Aorta (tissue), 5 donors: ENCODE measurements at regions not wholly inside any gene's neighbourhood (a gene's known extent, or its start where the extent isn't known, plus 50 kb on each side); places are given as distances from the start of the nearest gene placed in this dataset.
"Not testable (repeated sequence)": the region's sequence is repeated elsewhere in the genome, so short reads cannot be mapped to it uniquely, and the experiment has no call there.

Experiments used
- ATAC-seq: fragments of 200-7000 bp; cut with Tn5 transposase; one replicate; pipeline ENCODE4 v1.9.1; 2022; ENCODE audit warnings: moderate library complexity; ENCODE audit not compliant: low FRiP score
- DNase-seq, 2 donors: peaks; one replicate each; pipeline ENCODE4 v3.0.0-alpha.2; 2020
- H3K27ac ChIP-seq, 2 donors: one replicate each; pipeline ENCODE4 v1.5.1; 2013; ENCODE audit warnings: low read length in 2 of 2, mild to moderate bottlenecking in 2 of 2, moderate library complexity in 2 of 2, control low read depth in 1 of 2, inconsistent platforms in 1 of 2, low read depth in 1 of 2
- H3K27me3 ChIP-seq, 2 donors: one replicate each; pipeline ENCODE4 v1.6.1; 2013; ENCODE audit warnings: control low read depth in 1 of 2, low read length in 1 of 2, mild to moderate bottlenecking in 1 of 2, moderate library complexity in 1 of 2; ENCODE audit not compliant: insufficient read depth in 2 of 2, control insufficient read depth in 1 of 2
- H3K36me3 ChIP-seq, 2 donors: one replicate each; pipeline ENCODE4 v1.6.1; 2013; ENCODE audit warnings: control low read depth in 1 of 2, low read length in 1 of 2, mild to moderate bottlenecking in 1 of 2; ENCODE audit not compliant: insufficient read depth in 2 of 2, control insufficient read depth in 1 of 2
- H3K4me1 ChIP-seq, 2 donors: one replicate each; pipeline ENCODE4 v1.6.1; 2013; ENCODE audit warnings: low read length in 2 of 2, control low read depth in 1 of 2, mild to moderate bottlenecking in 1 of 2, moderate library complexity in 1 of 2; ENCODE audit not compliant: insufficient read depth in 2 of 2, control insufficient read depth in 1 of 2
- H3K4me3 ChIP-seq, 2 donors: one replicate each; pipeline ENCODE4 v1.5.1; 2013; ENCODE audit warnings: low read length in 2 of 2, control low read depth in 1 of 2, mild to moderate bottlenecking in 1 of 2
- H3K9me3 ChIP-seq: one replicate; pipeline ENCODE4 v1.6.1; 2013; ENCODE audit warnings: mild to moderate bottlenecking, low read length; ENCODE audit not compliant: control insufficient read depth
- WGBS, 2 donors: extraction: QIAGEN DNeasy Blood & Tissue Kit; methylation state at CpG; one replicate each; pipeline ENCODE4 v1.1.7; 2013; 5-methylcytosine and 5-hydroxymethylcytosine counted together
- intact Hi-C, 2 donors: fragments of 100-400 bp; cut with DNase I; formaldehyde crosslinking; loops; one replicate each; pipeline versions ENCODE4 v1.14.2 to v1.15.0; 2022
- donor health status: healthy with polysubstance abuse.
- donor health status: Bipolar disorder and iron deficiency.
- donor health status: DM: no; HTN: no; CAD: no.
- donor health status: DM: no; HTN: no; CAD: no.
- donor health status: DM: yes; HTN: yes; CAD: no.

DNA sequence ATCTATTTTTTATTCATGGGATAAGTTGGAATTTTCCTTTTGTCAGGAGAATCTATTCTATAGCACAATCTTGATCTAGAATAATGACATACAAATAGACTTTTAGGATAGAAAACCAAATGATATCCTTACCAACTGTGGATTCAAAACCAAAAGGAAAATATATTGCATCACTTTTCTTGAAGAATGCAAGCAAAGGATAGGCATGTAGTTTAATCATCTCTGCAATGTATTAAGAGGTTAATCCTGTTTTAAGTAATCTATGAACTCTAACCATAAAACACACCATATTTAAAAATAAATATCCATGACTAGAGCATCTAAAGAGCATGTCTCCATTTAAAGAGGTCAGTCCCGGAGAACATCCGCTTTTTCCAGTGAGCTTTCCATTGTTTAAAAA lies 106.7 kb upstream of the CNKSR3 start:
- no peaks in the 10 kb centered on the region for H3K27me3 ChIP-seq
- H3K36me3 ChIP-seq: no peaks in the 10 kb centered on the region
- intact Hi-C loops: no loop called here
- H3K4me3 ChIP-seq: no peak overlapping the region
- H3K27ac ChIP-seq: no peak overlapping the region
- no peaks in the 10 kb centered on the region for H3K4me1 ChIP-seq
- H3K9me3 ChIP-seq: no peaks in the 10 kb centered on the region
- ATAC-seq (no peak), DNase-seq (no peak)
- WGBS, 2 donors: 98 to 99% methylated on average over 2 of the region's 2 CpGs

DNA sequence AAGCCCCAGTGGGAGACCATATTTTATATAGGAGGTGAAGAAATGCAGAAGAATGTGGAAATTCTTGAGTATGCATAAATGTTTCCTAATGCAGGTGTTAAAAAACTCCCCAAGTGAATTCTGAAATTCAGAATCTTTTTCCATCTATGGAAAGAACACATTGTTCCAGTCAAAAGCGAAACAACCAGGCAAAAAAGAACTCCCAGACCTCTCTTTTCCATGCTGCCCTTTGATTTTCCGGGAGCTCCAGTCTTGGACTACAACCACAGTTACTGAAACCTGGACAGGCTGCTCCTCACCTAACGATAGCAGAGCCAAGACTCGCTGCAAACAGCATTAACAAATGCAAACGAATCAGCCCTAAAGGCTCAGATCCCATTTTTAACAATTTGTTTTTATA lies 108.7 kb upstream of the CNKSR3 start:
- H3K27ac ChIP-seq: no peak overlapping the region

DNA sequence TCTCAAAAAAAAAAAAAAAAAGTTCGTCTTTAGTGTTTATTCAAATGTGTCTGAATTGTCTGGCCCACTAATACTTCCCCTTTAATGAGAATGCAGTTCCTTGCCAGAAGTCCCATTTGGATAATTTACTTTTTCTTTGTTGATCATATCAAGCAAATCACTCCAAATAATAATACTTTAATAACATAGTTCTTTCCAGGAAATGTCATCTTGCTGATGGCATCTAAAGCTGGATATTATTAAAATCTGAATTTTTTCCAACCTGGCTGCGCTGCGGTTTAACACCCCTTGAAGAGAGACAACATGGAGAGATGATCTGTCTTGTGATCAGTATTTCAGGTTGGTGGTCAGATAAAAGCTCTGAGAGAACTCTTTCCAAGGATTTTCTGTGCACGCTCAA lies 111.2 kb upstream of the CNKSR3 start:
- Histone ChIP-seq H3K27me3 (no peaks in the 10 kb centered on the region), H3K4me1 (no peaks in the 10 kb centered on the region), H3K9me3 (no peaks in the 10 kb centered on the region), H3K36me3 (no peaks in the 10 kb centered on the region), H3K4me3 (no peak overlapping the region), H3K27ac (no peak overlapping the region)
- intact Hi-C loops: no loop called here
- ATAC-seq (no peak), DNase-seq (no peak)
- 84 to 85% methylated on average over 4 of the region's 4 CpGs for WGBS, 2 donors

More for the DNA sequence above, 108.7 kb upstream of the CNKSR3 start:
- no peak overlapping the region for H3K4me3 ChIP-seq
- H3K9me3 ChIP-seq: no peaks in the 10 kb centered on the region
- H3K36me3 ChIP-seq: no peaks in the 10 kb centered on the region
- ATAC-seq (no peak), DNase-seq (no peak)
- WGBS, 2 donors: 80 to 89% methylated on average over 5 of the region's 5 CpGs
- H3K4me1 ChIP-seq: no peaks in the 10 kb centered on the region
- intact Hi-C loops: no loop called here
- no peaks in the 10 kb centered on the region for H3K27me3 ChIP-seq

DNA sequence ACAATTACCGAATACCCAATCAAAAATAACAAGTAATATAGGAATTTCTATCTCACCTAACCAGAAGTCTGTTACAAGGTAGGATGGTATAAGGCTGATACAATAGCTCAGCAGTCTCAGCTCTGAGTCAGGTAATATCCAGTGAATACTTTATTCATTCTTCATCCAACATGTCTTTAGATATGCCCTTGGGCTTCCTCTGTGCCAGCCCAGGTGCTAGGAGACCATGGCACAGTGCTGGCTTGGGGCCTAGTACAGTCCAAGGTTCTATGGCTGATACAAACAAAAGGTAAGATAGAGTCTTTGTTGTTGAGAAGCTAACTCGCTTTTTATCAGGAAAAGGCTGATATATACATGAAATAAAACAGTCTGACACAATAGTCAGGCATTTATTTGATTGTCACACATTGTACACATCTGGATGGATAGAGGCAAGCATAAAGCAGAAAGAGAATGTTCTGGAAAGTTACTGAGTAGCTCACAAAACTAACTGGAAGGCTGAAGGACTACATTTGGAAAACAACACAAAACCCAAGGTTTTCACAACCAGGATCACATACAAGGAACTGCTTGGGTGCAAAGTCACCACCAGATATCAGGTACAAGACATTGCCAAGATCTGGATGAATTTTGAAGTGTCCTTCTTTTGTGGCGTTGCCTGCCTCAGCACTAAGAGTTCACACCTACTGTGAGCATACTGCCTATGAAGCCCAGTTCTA lies 110.4 kb upstream of the SCAF8 start:
- ATAC-seq: no peak
- intact Hi-C loops: no loop called here
- no peak overlapping the region for H3K4me3 ChIP-seq
- H3K4me1 ChIP-seq: no peaks in the 10 kb centered on the region
- no peaks in the 10 kb centered on the region for H3K36me3 ChIP-seq
- H3K27me3 ChIP-seq: no peaks in the 10 kb centered on the region
- no peak overlapping the region for H3K27ac ChIP-seq
- no peak for DNase-seq
- no peaks in the 10 kb centered on the region for H3K9me3 ChIP-seq
- 95 to 96% methylated on average over 3 of the region's 3 CpGs for WGBS, 2 donors

DNA sequence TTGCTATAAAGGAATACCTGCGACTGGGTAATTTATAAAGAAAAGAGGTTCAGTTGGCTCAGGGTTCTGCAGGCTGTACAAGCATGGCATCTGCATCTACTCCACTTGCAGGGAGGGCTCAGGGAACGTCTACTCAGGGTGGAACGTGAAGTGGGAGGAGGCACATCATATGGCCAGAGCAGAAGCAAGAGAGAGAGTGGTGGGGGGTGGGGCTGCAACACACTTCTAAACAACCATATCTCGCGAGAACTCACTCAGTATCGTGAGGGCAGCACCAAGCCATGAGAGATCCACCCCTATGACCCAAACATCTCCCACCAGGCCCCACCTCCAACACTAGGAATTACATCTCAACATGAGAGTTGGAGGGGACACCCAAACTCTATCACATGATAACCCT lies 109.8 kb upstream of the SCAF8 start:
- no peak for DNase-seq
- ATAC-seq: no peak
- H3K9me3 ChIP-seq: no peaks in the 10 kb centered on the region
- no peak overlapping the region for H3K27ac ChIP-seq
- intact Hi-C loops: no loop called here
- H3K4me3 ChIP-seq: no peak overlapping the region
- no peaks in the 10 kb centered on the region for H3K4me1 ChIP-seq
- H3K27me3 ChIP-seq: no peaks in the 10 kb centered on the region
- H3K36me3 ChIP-seq: no peaks in the 10 kb centered on the region
- 90 to 94% methylated on average over 6 of the region's 6 CpGs for WGBS, 2 donors

DNA sequence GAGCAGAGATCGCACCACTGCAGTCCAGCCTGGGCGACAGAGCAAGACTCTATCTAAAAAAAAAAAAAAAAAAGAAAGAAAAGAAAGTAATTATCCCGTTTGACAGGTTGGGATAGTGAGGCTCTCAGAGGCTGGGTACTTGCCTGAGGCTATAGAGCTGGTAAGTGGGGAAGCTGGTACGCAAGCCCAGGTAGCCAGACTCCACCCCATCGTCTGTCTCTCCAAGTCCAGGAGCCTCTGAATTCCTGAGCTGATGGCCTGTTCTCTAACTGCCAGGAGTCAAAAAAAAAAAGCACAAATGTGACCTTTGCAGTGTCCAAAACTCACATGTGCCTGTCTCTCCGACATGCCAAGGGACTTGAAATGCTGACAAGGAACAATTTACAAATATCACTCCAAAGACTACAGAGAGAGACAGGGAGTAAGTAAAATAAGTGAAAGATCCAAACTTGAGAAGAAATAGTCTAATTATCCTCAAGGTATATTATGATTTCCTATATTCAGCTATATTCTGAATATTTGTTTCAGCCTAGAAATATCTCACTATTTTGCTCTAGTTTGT lies 109.1 kb upstream of the SCAF8 start:
- WGBS, 2 donors: 41 to 54% methylated on average over 6 of the region's 6 CpGs
- intact Hi-C loops: no loop called here
- ATAC-seq: no peak
- Histone ChIP-seq H3K4me3 (no peak overlapping the region), H3K9me3 (no peaks in the 10 kb centered on the region), H3K27ac (no peak overlapping the region), H3K4me1 (no peaks in the 10 kb centered on the region), H3K36me3 (no peaks in the 10 kb centered on the region), H3K27me3 (no peaks in the 10 kb centered on the region)
- DNase-seq: no peak

DNA sequence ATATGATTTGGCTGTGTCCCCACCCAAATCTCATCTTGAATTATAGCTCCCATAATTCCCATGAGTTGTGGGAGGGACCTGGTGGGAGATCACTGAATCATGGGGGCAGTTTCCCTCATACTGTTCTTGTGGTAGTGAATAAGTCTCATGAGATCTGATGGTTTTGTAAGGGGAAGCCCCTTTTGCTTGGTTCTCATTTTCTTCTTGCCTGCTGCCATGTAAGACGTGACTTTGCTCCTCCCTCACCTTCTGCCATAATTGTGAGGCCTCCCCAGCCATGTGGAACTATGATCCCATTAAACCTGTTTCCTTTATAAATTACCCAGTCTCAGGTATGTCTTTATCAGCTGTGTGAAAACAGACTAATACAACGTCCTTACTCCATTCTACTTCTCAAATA lies 108.5 kb upstream of the SCAF8 start:
- H3K4me3 ChIP-seq, H3K27ac ChIP-seq, ATAC-seq, H3K9me3 ChIP-seq, DNase-seq, intact Hi-C loops, H3K4me1 ChIP-seq, H3K27me3 ChIP-seq, H3K36me3 ChIP-seq: not testable (repeated sequence)
- 85 to 87% methylated on average over 2 of the region's 2 CpGs for WGBS, 2 donors

DNA sequence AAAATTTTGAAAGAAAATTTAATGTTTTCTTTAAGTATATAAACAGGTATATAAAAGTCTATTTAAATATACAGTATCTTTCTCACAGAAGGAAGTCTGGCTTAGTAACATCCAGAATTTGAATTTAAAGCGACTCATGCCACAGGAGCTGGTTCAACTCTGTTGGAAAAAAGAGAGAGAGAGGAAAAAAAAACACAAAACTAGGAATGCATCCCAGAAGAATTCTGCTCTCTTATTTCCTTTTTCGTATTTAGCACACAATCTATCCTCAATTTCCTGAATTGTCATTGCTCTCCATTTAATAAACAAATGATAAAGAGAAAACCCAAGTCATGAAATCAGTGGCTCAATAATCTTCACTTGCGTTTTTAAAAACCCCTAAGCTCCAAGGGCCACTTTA lies 107.5 kb upstream of the SCAF8 start:
- DNase-seq (no peak), ATAC-seq (no peak)
- intact Hi-C loops: no loop called here
- H3K4me1 ChIP-seq: no peaks in the 10 kb centered on the region
- H3K9me3 ChIP-seq: no peaks in the 10 kb centered on the region
- H3K36me3 ChIP-seq: no peaks in the 10 kb centered on the region
- no peak overlapping the region for H3K27ac ChIP-seq
- no peaks in the 10 kb centered on the region for H3K27me3 ChIP-seq
- H3K4me3 ChIP-seq: no peak overlapping the region
- WGBS, 2 donors: 6% methylated on average over 3 of the region's 3 CpGs

DNA sequence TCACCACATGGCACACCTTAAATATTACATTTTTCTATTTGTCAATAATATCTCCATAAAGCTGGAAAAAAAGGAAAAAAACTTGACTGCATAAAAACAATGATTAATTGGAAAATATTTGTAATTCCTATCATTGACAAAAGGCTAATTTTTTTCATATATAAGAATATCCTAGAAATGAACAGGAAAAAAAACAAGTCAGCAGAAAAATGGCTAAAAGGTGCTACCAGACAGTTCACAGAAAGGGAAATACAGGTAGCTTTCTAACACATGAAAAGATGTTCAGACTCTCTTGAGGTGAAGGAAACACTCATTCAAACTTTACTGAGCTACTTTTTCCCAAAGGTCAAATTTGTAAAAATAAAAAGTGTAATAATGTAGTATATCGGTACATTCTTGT lies 104.1 kb upstream of the SCAF8 start:
- 95 to 97% methylated on average over 1 of the region's 1 CpG for WGBS, 2 donors
- H3K27ac ChIP-seq: no peak overlapping the region
- H3K36me3 ChIP-seq: no peaks in the 10 kb centered on the region
- H3K4me1 ChIP-seq: no peaks in the 10 kb centered on the region
- ATAC-seq (no peak), DNase-seq (no peak)
- H3K9me3 ChIP-seq: no peaks in the 10 kb centered on the region
- H3K27me3 ChIP-seq: no peaks in the 10 kb centered on the region
- H3K4me3 ChIP-seq: no peak overlapping the region
- intact Hi-C loops: no loop called here
